ENCODE measurements at regions not wholly inside any gene's neighbourhood (a gene's known extent, or its start where the extent isn't known, plus 50 kb on each side); places are given as distances from the start of the nearest gene placed in this dataset.

DNA sequence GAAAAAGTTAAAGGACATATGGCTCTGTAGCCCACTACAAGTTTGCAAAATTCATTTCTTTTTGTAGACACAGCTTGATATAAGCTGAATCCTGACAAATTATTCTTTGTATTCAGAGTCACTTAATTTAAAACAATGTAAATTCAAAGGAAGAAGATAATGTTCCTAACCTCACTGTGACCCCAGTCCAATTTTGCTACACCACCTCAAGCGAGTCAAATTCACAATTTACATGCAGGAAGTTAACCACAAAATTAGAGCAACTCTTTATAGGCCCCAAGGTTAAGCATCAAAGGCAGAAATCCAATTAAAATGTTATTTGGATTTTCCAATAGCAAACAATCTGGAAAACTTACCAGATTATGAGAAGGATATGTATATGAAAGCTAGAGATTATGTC lies 119.5 kb upstream of the CNTN6 start:
- no peaks in the 10 kb centered on the region for H3K36me3 ChIP-seq (ENCODE audit: low read length)
- no peaks in the 10 kb centered on the region for H4K20me1 ChIP-seq (ENCODE audit: low read depth, low read length)
- no peaks in the 10 kb centered on the region for H3K27me3 ChIP-seq (ENCODE audit: low read length)
- no peak for TF ChIP-seq EZH2phosphoT487 (conservative IDR thresholded peaks at IDR 0.05; ENCODE audit: low read length)
- TF ChIP-seq, protein P1, sequence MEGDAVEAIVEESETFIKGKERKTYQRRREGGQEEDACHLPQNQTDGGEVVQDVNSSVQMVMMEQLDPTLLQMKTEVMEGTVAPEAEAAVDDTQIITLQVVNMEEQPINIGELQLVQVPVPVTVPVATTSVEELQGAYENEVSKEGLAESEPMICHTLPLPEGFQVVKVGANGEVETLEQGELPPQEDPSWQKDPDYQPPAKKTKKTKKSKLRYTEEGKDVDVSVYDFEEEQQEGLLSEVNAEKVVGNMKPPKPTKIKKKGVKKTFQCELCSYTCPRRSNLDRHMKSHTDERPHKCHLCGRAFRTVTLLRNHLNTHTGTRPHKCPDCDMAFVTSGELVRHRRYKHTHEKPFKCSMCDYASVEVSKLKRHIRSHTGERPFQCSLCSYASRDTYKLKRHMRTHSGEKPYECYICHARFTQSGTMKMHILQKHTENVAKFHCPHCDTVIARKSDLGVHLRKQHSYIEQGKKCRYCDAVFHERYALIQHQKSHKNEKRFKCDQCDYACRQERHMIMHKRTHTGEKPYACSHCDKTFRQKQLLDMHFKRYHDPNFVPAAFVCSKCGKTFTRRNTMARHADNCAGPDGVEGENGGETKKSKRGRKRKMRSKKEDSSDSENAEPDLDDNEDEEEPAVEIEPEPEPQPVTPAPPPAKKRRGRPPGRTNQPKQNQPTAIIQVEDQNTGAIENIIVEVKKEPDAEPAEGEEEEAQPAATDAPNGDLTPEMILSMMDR (IDR thresholded peaks at IDR 0.05; ENCODE audit: insufficient read depth, low read length, poor library complexity, severe bottlenecking) = no peak
- no peak overlapping the region for H3K4me2 ChIP-seq (ENCODE audit: low read depth, low read length, poor library complexity, severe bottlenecking)
- no peaks in the 10 kb centered on the region for H3K9me3 ChIP-seq (ENCODE audit: insufficient read depth, low read length)
- no peak overlapping the region for H3K27ac ChIP-seq (ENCODE audit: low read depth, low read length)
- H3K9me2 ChIP-seq (replicated peaks; ENCODE audit: insufficient read depth, low read length) = no peaks in the 10 kb centered on the region
- no peak overlapping the region for H3K9ac ChIP-seq (ENCODE audit: low read length)
- H3K4me3 ChIP-seq (ENCODE audit: insufficient read depth, low read length, poor library complexity, severe bottlenecking) = no peak overlapping the region
- no peaks in the 10 kb centered on the region for H3K79me2 ChIP-seq (ENCODE audit: insufficient read depth, low read length)
- H3F3A ChIP-seq (ENCODE audit: insufficient read depth) = no peaks in the 10 kb centered on the region
- H2AFZ ChIP-seq (ENCODE audit: low read depth, low read length, severe bottlenecking) = no peak overlapping the region

DNA sequence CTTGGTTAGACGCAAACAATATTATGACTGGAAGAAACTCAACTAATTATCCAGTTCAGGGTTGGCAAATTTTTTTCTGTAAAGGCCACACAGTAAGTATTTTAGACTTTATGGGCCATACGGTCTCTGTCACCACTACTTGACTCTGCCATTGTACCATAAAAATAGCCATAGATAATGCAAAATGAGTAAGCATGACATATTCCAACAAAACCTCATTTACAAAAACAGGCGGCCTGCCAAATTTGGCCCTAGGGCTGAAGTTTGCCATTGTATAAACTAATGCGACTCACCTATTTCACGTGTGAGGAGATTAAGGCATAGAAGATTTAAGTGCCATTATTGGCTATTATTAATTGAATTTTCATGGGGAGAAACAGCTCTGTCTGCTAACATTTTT lies 116.8 kb upstream of the CNTN6 start:
- H3K9me2 ChIP-seq (replicated peaks; ENCODE audit: insufficient read depth, low read length) = no peaks in the 10 kb centered on the region
- H4K20me1 ChIP-seq (ENCODE audit: low read depth, low read length) = no peaks in the 10 kb centered on the region
- H3K79me2 ChIP-seq (ENCODE audit: insufficient read depth, low read length) = no peaks in the 10 kb centered on the region
- H3K9me3 ChIP-seq (ENCODE audit: insufficient read depth, low read length) = no peaks in the 10 kb centered on the region
- TF ChIP-seq, protein P1 (IDR thresholded peaks at IDR 0.05; ENCODE audit: insufficient read depth, low read length, poor library complexity, severe bottlenecking) = no peak
- TF ChIP-seq EZH2phosphoT487 (conservative IDR thresholded peaks at IDR 0.05; ENCODE audit: low read length) = no peak
- H2AFZ ChIP-seq (ENCODE audit: low read depth, low read length, severe bottlenecking) = no peak overlapping the region
- H3K36me3 ChIP-seq (ENCODE audit: low read length) = no peaks in the 10 kb centered on the region
- H3K4me3 ChIP-seq (ENCODE audit: insufficient read depth, low read length, poor library complexity, severe bottlenecking) = no peak overlapping the region
- no peak overlapping the region for H3K4me2 ChIP-seq (ENCODE audit: low read depth, low read length, poor library complexity, severe bottlenecking)
- H3K27me3 ChIP-seq (ENCODE audit: low read length) = no peaks in the 10 kb centered on the region
- H3K9ac ChIP-seq (ENCODE audit: low read length) = no peak overlapping the region
- H3K27ac ChIP-seq (ENCODE audit: low read depth, low read length) = no peak overlapping the region
- H3F3A ChIP-seq (ENCODE audit: insufficient read depth) = no peaks in the 10 kb centered on the region

DNA sequence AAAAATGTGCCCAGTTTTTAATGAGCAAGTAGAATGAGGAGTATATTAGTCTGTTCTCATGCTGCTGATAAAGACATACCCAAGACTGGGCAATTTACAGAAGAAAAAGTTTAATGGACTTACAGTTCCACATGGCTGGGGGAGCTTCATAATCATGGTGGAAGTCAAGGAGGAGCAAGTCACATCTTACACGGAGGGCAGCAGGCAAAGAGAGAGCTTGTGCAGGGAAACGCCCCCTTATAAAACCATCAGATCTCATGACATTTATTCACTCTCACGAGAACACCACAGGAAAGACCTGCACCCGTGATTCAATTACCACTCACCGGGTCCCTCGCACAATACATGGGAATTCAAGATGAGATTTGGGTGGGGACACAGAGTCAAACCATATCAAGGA lies 111.7 kb upstream of the CNTN6 start:
- H3K79me2 ChIP-seq (ENCODE audit: insufficient read depth, low read length) = no peaks in the 10 kb centered on the region
- no peaks in the 10 kb centered on the region for H4K20me1 ChIP-seq (ENCODE audit: low read depth, low read length)
- H3K9ac ChIP-seq (ENCODE audit: low read length) = no peak overlapping the region
- H3K27me3 ChIP-seq (ENCODE audit: low read length) = no peaks in the 10 kb centered on the region
- no peak overlapping the region for H3K4me3 ChIP-seq (ENCODE audit: insufficient read depth, low read length, poor library complexity, severe bottlenecking)
- TF ChIP-seq, protein P1 (IDR thresholded peaks at IDR 0.05; ENCODE audit: insufficient read depth, low read length, poor library complexity, severe bottlenecking) = no peak
- no peak for TF ChIP-seq EZH2phosphoT487 (conservative IDR thresholded peaks at IDR 0.05; ENCODE audit: low read length)
- H3K4me2 ChIP-seq (ENCODE audit: low read depth, low read length, poor library complexity, severe bottlenecking) = no peak overlapping the region
- H2AFZ ChIP-seq (ENCODE audit: low read depth, low read length, severe bottlenecking) = no peak overlapping the region
- no peaks in the 10 kb centered on the region for H3F3A ChIP-seq (ENCODE audit: insufficient read depth)
- H3K9me2 ChIP-seq (replicated peaks; ENCODE audit: insufficient read depth, low read length) = no peaks in the 10 kb centered on the region
- H3K9me3 ChIP-seq (ENCODE audit: insufficient read depth, low read length) = no peaks in the 10 kb centered on the region; the same call in 1 of the 2 replicates
- no peak overlapping the region for H3K27ac ChIP-seq (ENCODE audit: low read depth, low read length)
- H3K36me3 ChIP-seq (ENCODE audit: low read length) = no peaks in the 10 kb centered on the region
